Activated CD8-positive, alpha-beta T cell treated with anti-CD3 and anti-CD28 coated beads for 36 hours (primary cell): ENCODE measurements at regions not wholly inside any gene's neighbourhood (a gene's known extent, or its start where the extent isn't known, plus 50 kb on each side); places are given as distances from the start of the nearest gene placed in this dataset.

Source experiments
- ATAC-seq: fragments of 200-7000 bp; cut with Tn5 transposase; one replicate; pipeline ENCODE4 v1.10.0; 2021; ENCODE audit warnings: mild to moderate bottlenecking, moderate library complexity
- CTCF ChIA-PET: fragments of 350-600 bp; sonication (Branson Sonifier 250); formaldehyde crosslinking; loops from one replicate; lab custom pipeline; 2021; ENCODE audit warnings: antibody characterized with exemption; lab: Charles Lee
- POLR2A ChIA-PET: fragments of 350-600 bp; sonication (Branson Sonifier 250); formaldehyde crosslinking; loops from one replicate; lab custom pipeline; 2021; ENCODE audit warnings: antibody characterized with exemption; lab: Charles Lee
- DNase-seq: peaks from one replicate; pipeline ENCODE4 v3.0.0-alpha.2; 2020
- H3K27ac Mint-ChIP-seq: one replicate; pipeline ENCODE4 v1.8.0; 2021; ENCODE audit warnings: mild to moderate bottlenecking, mixed read lengths
- H3K27me3 Mint-ChIP-seq: one replicate; pipeline ENCODE4 v1.8.0; 2021; ENCODE audit warnings: mixed read lengths
- H3K36me3 Mint-ChIP-seq: one replicate; pipeline ENCODE4 v1.8.0; 2021; ENCODE audit warnings: low read depth, mixed read lengths
- H3K4me1 Mint-ChIP-seq: one replicate; pipeline ENCODE4 v1.8.0; 2021; ENCODE audit warnings: low read depth, mixed read lengths
- H3K4me3 Mint-ChIP-seq: one replicate; pipeline ENCODE4 v1.8.0; 2021; ENCODE audit warnings: mild to moderate bottlenecking, moderate library complexity, mixed read lengths
- H3K9me3 Mint-ChIP-seq: one replicate; pipeline ENCODE4 v1.8.0; 2021; ENCODE audit warnings: mixed read lengths
- intact Hi-C: fragments of 100-400 bp; cut with micrococcal nuclease; formaldehyde crosslinking; loops from one replicate; pipeline ENCODE4 v1.10.0; 2022
- TF ChIP-seq, protein P1 (sequence below): fragments of 200-600 bp; IDR thresholded peaks from one replicate; pipeline ENCODE4 v1.8.0; 2022; ENCODE audit warnings: antibody characterized with exemption, mild to moderate bottlenecking

- POLR2A ChIA-PET: no interaction called here
- no peak overlapping the region for H3K4me3 Mint-ChIP-seq
- H3K27ac Mint-ChIP-seq: no peak overlapping the region
- H3K36me3 Mint-ChIP-seq: no peaks in the 10 kb centered on the region
- H3K9me3 Mint-ChIP-seq: no peaks in the 10 kb centered on the region
- no peak for DNase-seq
- H3K4me1 Mint-ChIP-seq: no peaks in the 10 kb centered on the region
- ATAC-seq: no peak
- H3K27me3 Mint-ChIP-seq: peaks cover 12% of the 10 kb centered on the region
- intact Hi-C loops: no loop called here
- CTCF ChIA-PET: no interaction called here
- TF ChIP-seq, protein P1, sequence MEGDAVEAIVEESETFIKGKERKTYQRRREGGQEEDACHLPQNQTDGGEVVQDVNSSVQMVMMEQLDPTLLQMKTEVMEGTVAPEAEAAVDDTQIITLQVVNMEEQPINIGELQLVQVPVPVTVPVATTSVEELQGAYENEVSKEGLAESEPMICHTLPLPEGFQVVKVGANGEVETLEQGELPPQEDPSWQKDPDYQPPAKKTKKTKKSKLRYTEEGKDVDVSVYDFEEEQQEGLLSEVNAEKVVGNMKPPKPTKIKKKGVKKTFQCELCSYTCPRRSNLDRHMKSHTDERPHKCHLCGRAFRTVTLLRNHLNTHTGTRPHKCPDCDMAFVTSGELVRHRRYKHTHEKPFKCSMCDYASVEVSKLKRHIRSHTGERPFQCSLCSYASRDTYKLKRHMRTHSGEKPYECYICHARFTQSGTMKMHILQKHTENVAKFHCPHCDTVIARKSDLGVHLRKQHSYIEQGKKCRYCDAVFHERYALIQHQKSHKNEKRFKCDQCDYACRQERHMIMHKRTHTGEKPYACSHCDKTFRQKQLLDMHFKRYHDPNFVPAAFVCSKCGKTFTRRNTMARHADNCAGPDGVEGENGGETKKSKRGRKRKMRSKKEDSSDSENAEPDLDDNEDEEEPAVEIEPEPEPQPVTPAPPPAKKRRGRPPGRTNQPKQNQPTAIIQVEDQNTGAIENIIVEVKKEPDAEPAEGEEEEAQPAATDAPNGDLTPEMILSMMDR: no peak
Measured at GRCh38 chr18:78816916-78817315, 162.7 kb upstream of the SALL3 start.

DNA sequence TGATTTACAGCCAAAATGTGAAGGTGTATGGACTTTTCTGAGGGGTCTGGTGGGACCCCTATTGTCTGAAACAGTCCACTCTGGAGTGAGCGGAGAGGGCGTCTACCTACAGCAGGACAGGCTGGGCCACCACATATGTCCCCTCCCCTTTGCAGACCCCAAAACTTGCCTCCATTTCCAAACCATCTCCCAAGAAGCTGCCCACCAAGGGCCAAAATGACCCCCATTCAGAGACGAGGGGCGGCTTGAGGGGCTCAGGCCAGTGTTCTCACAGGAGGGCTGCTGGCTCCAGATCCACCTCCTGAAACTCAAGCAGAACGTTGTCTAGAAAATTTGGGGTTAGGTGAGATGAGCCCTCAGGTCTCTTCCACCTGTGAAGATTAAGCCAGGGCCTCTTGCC lies 161.1 kb upstream of the SALL3 start:
- no peaks in the 10 kb centered on the region for H3K9me3 Mint-ChIP-seq
- POLR2A ChIA-PET: no interaction called here
- intact Hi-C loops: no loop called here
- H3K36me3 Mint-ChIP-seq: no peaks in the 10 kb centered on the region
- DNase-seq: no peak
- no peaks in the 10 kb centered on the region for H3K4me1 Mint-ChIP-seq
- TF ChIP-seq, protein P1: no peak
- no peak for ATAC-seq
- H3K27me3 Mint-ChIP-seq: peaks cover 10% of the 10 kb centered on the region
- H3K4me3 Mint-ChIP-seq: no peak overlapping the region
- H3K27ac Mint-ChIP-seq: no peak overlapping the region
- CTCF ChIA-PET: no interaction called here

DNA sequence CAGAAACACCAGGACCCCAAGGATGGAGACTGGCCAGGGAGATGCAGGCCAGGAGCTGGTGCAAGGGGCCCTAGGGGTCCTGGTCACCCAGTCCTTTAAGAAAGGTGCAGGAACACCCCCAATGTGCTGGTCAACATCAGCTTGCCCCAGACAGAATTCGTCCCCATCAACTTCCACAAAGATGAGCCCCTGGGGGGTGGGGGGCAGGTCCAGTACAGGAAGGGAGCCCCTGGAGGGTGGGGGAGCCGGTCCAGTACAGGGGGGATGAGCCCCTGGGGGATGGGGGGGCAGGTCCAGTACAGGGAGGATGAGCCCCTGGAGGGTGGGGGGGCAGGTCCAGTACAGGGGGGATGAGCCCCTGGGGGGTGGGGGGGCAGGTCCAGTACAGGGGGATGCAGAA lies 160.7 kb upstream of the SALL3 start:
- Mint-ChIP-seq H3K9me3 (no peaks in the 10 kb centered on the region), H3K27ac (no peak overlapping the region), H3K4me1 (no peaks in the 10 kb centered on the region), H3K27me3 (peaks cover 9% of the 10 kb centered on the region), H3K4me3 (no peak overlapping the region), H3K36me3 (no peaks in the 10 kb centered on the region)
- intact Hi-C loops: no loop called here
- ChIA-PET CTCF (no interaction called here), POLR2A (no interaction called here)
- DNase-seq (no peak), ATAC-seq (no peak)
- TF ChIP-seq, protein P1: no peak

- H3K36me3 Mint-ChIP-seq: no peaks in the 10 kb centered on the region
- H3K4me3 Mint-ChIP-seq: no peak overlapping the region
- no peaks in the 10 kb centered on the region for H3K4me1 Mint-ChIP-seq
- TF ChIP-seq, protein P1: no peak
- CTCF ChIA-PET: no interaction called here
- H3K27me3 Mint-ChIP-seq: peaks cover 5% of the 10 kb centered on the region
- DNase-seq (no peak), ATAC-seq (no peak)
- POLR2A ChIA-PET: no interaction called here
- intact Hi-C loops: no loop called here
- H3K27ac Mint-ChIP-seq: no peak overlapping the region
- H3K9me3 Mint-ChIP-seq: no peaks in the 10 kb centered on the region
Measured at GRCh38 chr18:78820161-78820834, 159.3 kb upstream of the SALL3 start.

GRCh38 chr18:78821396-78821795 lies 158.2 kb upstream of the SALL3 start:
- Mint-ChIP-seq H3K9me3 (no peaks in the 10 kb centered on the region), H3K27ac (no peak overlapping the region), H3K4me1 (no peaks in the 10 kb centered on the region), H3K27me3 (peaks cover 2% of the 10 kb centered on the region), H3K36me3 (no peaks in the 10 kb centered on the region), H3K4me3 (no peak overlapping the region)
- CTCF ChIA-PET: no interaction called here
- TF ChIP-seq, protein P1: no peak
- intact Hi-C loops: no loop called here
- no peak for DNase-seq
- no peak for ATAC-seq
- POLR2A ChIA-PET: no interaction called here
